GM23248 (cell line): ENCODE measurements at regions not wholly inside any gene's neighbourhood (a gene's known extent, or its start where the extent isn't known, plus 50 kb on each side); places are given as distances from the start of the nearest gene placed in this dataset.

ENCODE experiments used
- EZH2 ChIP-seq: fragments of 200-600 bp; sonication (generic); IDR thresholded peaks from 2 replicates; pipeline ENCODE4 v1.6.1; 2018; ENCODE audit warnings: antibody characterized with exemption, mild to moderate bottlenecking; ENCODE audit not compliant: insufficient read depth, poor library complexity, severe bottlenecking
- EZH2phosphoT487 ChIP-seq: fragments of 200-600 bp; sonication (generic); IDR thresholded peaks from 2 replicates; pipeline ENCODE4 v1.6.1; 2018; ENCODE audit warnings: antibody characterized with exemption, moderate library complexity, mild to moderate bottlenecking, low read depth; ENCODE audit not compliant: insufficient read depth

GRCh38 chr1:199223936-199224335 lies 585.1 kb downstream of the PTPRC start:
- TF ChIP-seq EZH2phosphoT487 (no peak), EZH2 (no peak)
